Kidney epithelial cell (primary cell): ENCODE measurements at regions not wholly inside any gene's neighbourhood (a gene's known extent, or its start where the extent isn't known, plus 50 kb on each side); places are given as distances from the start of the nearest gene placed in this dataset.

Source experiments
- DNase-seq: peaks from one replicate; pipeline ENCODE4 v3.0.0-alpha.2; 2010; ENCODE audit warnings: low read depth
- H3K27me3 ChIP-seq: 2 replicates; pipeline ENCODE4 v1.6.0; 2011; ENCODE audit warnings: low read length; ENCODE audit not compliant: control insufficient read depth, insufficient read depth
- H3K36me3 ChIP-seq: 2 replicates; pipeline ENCODE4 v1.5.1; 2011; ENCODE audit warnings: low read length; ENCODE audit not compliant: control insufficient read depth, insufficient read depth
- H3K4me3 ChIP-seq: 2 replicates; pipeline ENCODE4 v1.5.1; 2011; ENCODE audit warnings: low read depth, mild to moderate bottlenecking, control low read depth, low read length
- CTCF ChIP-seq: IDR thresholded peaks from 2 replicates; pipeline ENCODE4 v1.5.1; 2011; ENCODE audit warnings: mild to moderate bottlenecking, moderate library complexity, low read length, control low read depth, inconsistent platforms; ENCODE audit not compliant: insufficient read depth, poor library complexity, severe bottlenecking

GRCh38 chr1:229895605-229896004 is 171.4 kb upstream of the GALNT2 start:
- Histone ChIP-seq H3K4me3 (no peak overlapping the region), H3K27me3 (peaks cover 13% of the 10 kb centered on the region), H3K36me3 (no peaks in the 10 kb centered on the region)
- no peak for DNase-seq
- no peak for TF ChIP-seq CTCF

GRCh38 chr1:229896306-229896705 is 170.7 kb upstream of the GALNT2 start:
- DNase-seq: no peak
- H3K4me3 ChIP-seq: no peak overlapping the region

GRCh38 chr1:229896861-229897260 is 170.2 kb upstream of the GALNT2 start:
- peaks cover 13% of the 10 kb centered on the region for H3K27me3 ChIP-seq
- no peak for TF ChIP-seq CTCF
- DNase-seq: no peak
- no peak overlapping the region for H3K4me3 ChIP-seq
- H3K36me3 ChIP-seq: no peaks in the 10 kb centered on the region

More at GRCh38 chr1:229896306-229896705, 170.7 kb upstream of the GALNT2 start:
- H3K27me3 ChIP-seq: peaks cover 13% of the 10 kb centered on the region
- TF ChIP-seq CTCF: no peak
- H3K36me3 ChIP-seq: no peaks in the 10 kb centered on the region

GRCh38 chr1:229897501-229897900 is 169.5 kb upstream of the GALNT2 start:
- Histone ChIP-seq H3K36me3 (no peaks in the 10 kb centered on the region), H3K27me3 (peaks cover 13% of the 10 kb centered on the region), H3K4me3 (no peak overlapping the region)
- no peak for DNase-seq
- TF ChIP-seq CTCF: no peak

GRCh38 chr1:229900220-229900619 is 166.8 kb upstream of the GALNT2 start:
- TF ChIP-seq CTCF: no peak

GRCh38 chr1:229905031-229905545 is 161.9 kb upstream of the GALNT2 start:
- TF ChIP-seq CTCF: no peak
- DNase-seq: no peak
- H3K4me3 ChIP-seq: no peak overlapping the region
- no peaks in the 10 kb centered on the region for H3K36me3 ChIP-seq
- peaks cover 13% of the 10 kb centered on the region for H3K27me3 ChIP-seq

More at GRCh38 chr1:229900220-229900619, 166.8 kb upstream of the GALNT2 start:
- no peaks in the 10 kb centered on the region for H3K36me3 ChIP-seq
- no peak for DNase-seq
- H3K4me3 ChIP-seq: no peak overlapping the region
- peaks cover 13% of the 10 kb centered on the region for H3K27me3 ChIP-seq
